ENCODE measurements at regions not wholly inside any gene's neighbourhood (a gene's known extent, or its start where the extent isn't known, plus 50 kb on each side); places are given as distances from the start of the nearest gene placed in this dataset.

DNA sequence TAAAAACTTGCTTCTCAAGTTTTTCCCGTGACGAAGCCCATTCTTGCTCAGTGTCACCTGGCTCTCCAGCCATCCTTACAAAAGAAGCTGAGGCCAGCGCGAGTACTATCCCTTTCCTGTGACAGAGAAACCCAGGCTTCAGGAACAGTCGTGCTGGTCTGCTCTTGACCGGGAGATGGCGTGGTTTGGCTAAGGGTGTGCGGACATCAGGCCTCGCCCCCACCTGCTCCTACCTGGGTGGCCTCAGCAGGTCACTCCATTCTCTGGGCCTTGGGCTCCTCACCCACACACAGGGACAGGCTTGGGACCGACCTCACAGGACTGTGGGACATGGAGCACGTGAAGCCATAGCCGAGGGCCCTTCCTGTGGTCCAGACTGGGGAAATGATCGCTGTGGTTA, 75.2 kb upstream of the CIBAR2 start:
- 78 to 87% (median 83%) methylated on average over 7 to 13 of the region's 13 CpGs for WGBS, 4 donors
- H3K9me3 ChIP-seq (replicated peaks in 1 of 3), result peaks cover 0 to 14% (median 0%) of the 10 kb centered on the region in 3 donors
- no peaks in the 10 kb centered on the region for H3K27me3 ChIP-seq
- intact Hi-C loops (cut with DNase I), result no loop called here
- TF ChIP-seq CTCF (IDR thresholded peaks at IDR 0.05), result no peak
- TF ChIP-seq POLR2A (IDR thresholded peaks at IDR 0.05), result no peak
- peak overlapping the region; percentile 37 to 86 (median 63) for H3K27ac ChIP-seq
- H3K4me1 ChIP-seq (replicated peaks in 1 of 2), result peaks cover 17 to 27% of the 10 kb centered on the region in 2 donors
- no peak for DNase-seq
- H3K4me3 ChIP-seq, result no peak overlapping the region
- peaks cover 0 to 5% of the 10 kb centered on the region in 2 donors for H3K36me3 ChIP-seq (replicated peaks in 1 of 2)

GRCh38 chr16:85187886-85188285, 75.6 kb upstream of the CIBAR2 start:
- Histone ChIP-seq H3K27me3 (no peaks in the 10 kb centered on the region), H3K4me3 (no peak overlapping the region), H3K27ac (peak overlapping the region in 4 of 5 donors; percentile 37 to 86 (median 72)), H3K4me1 (replicated peaks in 1 of 2) (peaks cover 16 to 30% of the 10 kb centered on the region in 2 donors), H3K36me3 (replicated peaks in 1 of 2) (peaks cover 0 to 5% of the 10 kb centered on the region in 2 donors), H3K9me3 (replicated peaks in 1 of 3) (peaks cover 0 to 14% (median 0%) of the 10 kb centered on the region in 3 donors)
- TF ChIP-seq CTCF (IDR thresholded peaks at IDR 0.05), result no peak
- no peak for TF ChIP-seq POLR2A (IDR thresholded peaks at IDR 0.05)
- 92 to 98% (median 92%) methylated on average over 10 to 12 of the region's 12 CpGs for WGBS, 4 donors
- no peak for DNase-seq
- intact Hi-C loops (cut with DNase I), result no loop called here

- DNase-seq, result peak in 1 of 7 donors; percentile 63
- WGBS, 4 donors, result 58 to 65% (median 63%) methylated on average over 3 of the region's 3 CpGs
- Histone ChIP-seq H3K4me1 (replicated peaks in 1 of 2) (peaks cover 28 to 41% of the 10 kb centered on the region in 2 donors), H3K4me3 (no peak overlapping the region), H3K9me3 (replicated peaks in 1 of 3) (peaks cover 0 to 13% (median 0%) of the 10 kb centered on the region in 3 donors), H3K36me3 (replicated peaks in 1 of 2) (peaks cover 0 to 5% of the 10 kb centered on the region in 2 donors), H3K27me3 (no peaks in the 10 kb centered on the region), H3K27ac (peak overlapping the region in 3 of 5 donors; percentile 19 to 63 (median 61))
- intact Hi-C loops (cut with DNase I), result no loop called here
- TF ChIP-seq POLR2A (IDR thresholded peaks at IDR 0.05) (no peak), CTCF (IDR thresholded peaks at IDR 0.05) (no peak)
Observed at GRCh38 chr16:85188822-85189672, 76.8 kb upstream of the CIBAR2 start.

- Histone ChIP-seq H3K27ac (peak overlapping the region in 1 of 5 donors; percentile 26), H3K4me1 (replicated peaks in 1 of 2) (peaks cover 28 to 52% of the 10 kb centered on the region in 2 donors), H3K9me3 (replicated peaks in 1 of 3) (peaks cover 0 to 6% (median 0%) of the 10 kb centered on the region in 3 donors), H3K27me3 (no peaks in the 10 kb centered on the region), H3K4me3 (no peak overlapping the region), H3K36me3 (replicated peaks in 1 of 2) (no peaks in the 10 kb centered on the region)
- 50 to 84% (median 61%) methylated on average over 1 to 2 of the region's 2 CpGs for WGBS, 4 donors
- TF ChIP-seq POLR2A (IDR thresholded peaks at IDR 0.05) (no peak), CTCF (IDR thresholded peaks at IDR 0.05) (no peak)
- intact Hi-C loops (cut with DNase I), result no loop called here
- peak in 1 of 7 donors; percentile 52 for DNase-seq
Observed at GRCh38 chr16:85190572-85190971, 78.3 kb upstream of the CIBAR2 start.
